ENCODE measurements at regions not wholly inside any gene's neighbourhood (a gene's known extent, or its start where the extent isn't known, plus 50 kb on each side); places are given as distances from the start of the nearest gene placed in this dataset.
A peak's percentile ranks its signal among the peaks of the same experiment; 100 is the strongest.

DNA sequence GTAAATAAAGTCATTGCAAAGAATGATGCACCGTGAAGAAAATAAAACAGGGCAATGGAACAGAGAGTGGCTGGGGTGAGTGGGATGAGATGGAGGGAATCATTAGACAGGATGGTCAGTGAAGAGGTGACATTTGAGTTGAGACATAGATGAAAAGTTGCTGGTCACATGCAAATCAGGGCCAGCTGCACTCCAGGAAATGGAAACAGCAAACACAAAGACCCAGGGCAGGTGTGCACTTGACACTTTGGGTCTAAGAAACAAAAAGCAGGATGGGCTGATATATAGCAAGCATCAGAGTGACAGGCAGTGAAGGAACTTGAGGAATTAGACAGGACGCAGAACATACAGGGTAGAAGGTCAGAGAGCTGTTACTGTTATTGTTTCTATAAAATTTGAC lies 171.5 kb upstream of the RIPOR2 start:
- CTCF ChIA-PET: no interaction called here
- peaks cover 77% of the 10 kb centered on the region for H3K36me3 Mint-ChIP-seq
- H3K4me3 Mint-ChIP-seq: no peak overlapping the region

DNA sequence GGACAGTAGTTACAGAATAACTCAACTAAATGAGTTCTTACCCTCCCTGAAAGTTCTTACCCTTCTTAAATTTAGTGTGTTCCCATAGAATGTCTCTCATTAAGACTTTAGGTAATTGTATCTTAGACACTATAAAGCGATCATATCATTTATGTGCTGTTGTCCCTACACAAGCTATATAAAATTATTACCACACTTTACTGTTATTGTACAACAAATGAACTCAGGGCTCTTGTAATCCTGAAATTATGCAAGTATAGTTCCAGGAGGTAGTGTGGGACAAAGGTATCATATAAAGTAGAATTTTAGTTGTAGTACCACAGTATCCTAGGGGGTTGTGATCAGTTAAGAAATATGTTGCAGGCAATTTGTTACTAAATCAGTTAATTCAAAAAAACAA lies 167.4 kb upstream of the CARMIL1 start:
- Mint-ChIP-seq H3K27me3 (no peaks in the 10 kb centered on the region), H3K27ac (peak overlapping the region; percentile 33), H3K36me3 (peaks cover 80% of the 10 kb centered on the region), H3K4me1 (peaks cover 6% of the 10 kb centered on the region), H3K4me3 (no peak overlapping the region), H3K9me3 (no peaks in the 10 kb centered on the region)
- no peak for DNase-seq
- CTCF ChIA-PET: interaction anchor here (0.9 kb wide), 1 partner anchor 333 kb away, joined by 3 read pairs; no protein-coding TSS in a partner anchor

More for the DNA sequence above, 171.5 kb upstream of the RIPOR2 start:
- DNase-seq: no peak
- H3K9me3 Mint-ChIP-seq: no peaks in the 10 kb centered on the region
- H3K4me1 Mint-ChIP-seq: peaks cover 6% of the 10 kb centered on the region
- no peak overlapping the region for H3K27ac Mint-ChIP-seq
- no peaks in the 10 kb centered on the region for H3K27me3 Mint-ChIP-seq

- CTCF ChIA-PET: interaction anchor here (0.9 kb wide), 1 partner anchor 333 kb away, joined by 3 read pairs; no protein-coding TSS in a partner anchor
- Mint-ChIP-seq H3K9me3 (no peaks in the 10 kb centered on the region), H3K4me3 (no peak overlapping the region), H3K36me3 (peaks cover 78% of the 10 kb centered on the region), H3K4me1 (peaks cover 9% of the 10 kb centered on the region), H3K27ac (peak overlapping the region; percentile 33), H3K27me3 (no peaks in the 10 kb centered on the region)
- DNase-seq: no peak
These were observed 166.8 kb upstream of the CARMIL1 start for GRCh38 chr6:25112322-25112773.

DNA sequence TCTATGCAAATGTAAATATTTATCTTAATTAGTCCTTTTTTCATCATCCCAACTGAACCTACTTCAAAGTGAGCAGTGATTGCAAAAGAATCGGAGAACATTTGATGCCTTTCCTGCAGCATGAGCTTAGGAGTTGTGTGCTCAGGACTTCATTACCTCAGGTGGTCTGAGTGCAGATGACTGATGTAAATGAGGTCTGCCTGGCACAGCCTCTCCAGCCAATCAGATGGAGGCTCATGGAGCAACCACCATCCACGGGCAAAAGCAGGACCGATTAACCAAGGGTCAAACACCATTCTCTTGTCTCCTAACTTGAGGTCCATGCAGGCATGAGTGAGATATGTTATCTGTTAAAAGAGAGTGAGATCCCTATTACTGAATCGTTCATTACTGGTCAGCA lies 165.7 kb upstream of the CARMIL1 start:
- H3K4me1 Mint-ChIP-seq: peaks cover 18% of the 10 kb centered on the region
- H3K4me3 Mint-ChIP-seq: no peak overlapping the region
- no peak for DNase-seq
- H3K27ac Mint-ChIP-seq: no peak overlapping the region
- H3K36me3 Mint-ChIP-seq: peaks cover 77% of the 10 kb centered on the region
- H3K9me3 Mint-ChIP-seq: no peaks in the 10 kb centered on the region
- CTCF ChIA-PET: interaction anchor here (0.6 kb wide), 1 partner anchor 22 kb away, joined by 3 read pairs; no protein-coding TSS in a partner anchor
- no peaks in the 10 kb centered on the region for H3K27me3 Mint-ChIP-seq

DNA sequence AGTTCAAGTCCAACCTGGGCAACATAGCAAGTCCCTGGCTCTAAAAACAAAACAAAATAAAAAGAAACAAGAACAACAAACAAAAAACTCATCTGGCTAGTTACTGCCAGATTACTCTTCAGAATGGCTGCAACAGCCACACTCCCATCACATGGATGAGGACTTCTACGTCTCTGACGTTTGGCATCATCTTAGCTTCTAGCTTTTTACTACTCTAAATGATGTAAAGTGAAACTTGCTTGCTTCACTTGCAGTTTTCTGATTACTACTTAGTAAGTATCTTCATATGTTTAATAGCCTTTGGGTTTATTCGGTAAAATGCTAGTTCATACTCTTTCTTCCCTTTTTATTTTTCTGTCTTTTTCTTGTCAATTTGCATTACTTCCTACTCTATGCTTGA lies 161.1 kb upstream of the CARMIL1 start:
- H3K4me1 Mint-ChIP-seq: peaks cover 47% of the 10 kb centered on the region
- no peak for DNase-seq
- peaks cover 2% of the 10 kb centered on the region for H3K9me3 Mint-ChIP-seq
- no peak overlapping the region for H3K27ac Mint-ChIP-seq
- CTCF ChIA-PET: interaction anchor here (0.7 to 1.6 kb wide), 4 partner anchors 10 to 144 kb away, joined by 3 to 4 read pairs (median 4); no protein-coding TSS in a partner anchor
- peaks cover 65% of the 10 kb centered on the region for H3K36me3 Mint-ChIP-seq
- H3K4me3 Mint-ChIP-seq: no peak overlapping the region
- no peaks in the 10 kb centered on the region for H3K27me3 Mint-ChIP-seq

- no peak overlapping the region for H3K4me3 Mint-ChIP-seq
- no peaks in the 10 kb centered on the region for H3K27me3 Mint-ChIP-seq
- no peak for DNase-seq
- no peak overlapping the region for H3K27ac Mint-ChIP-seq
- peaks cover 2% of the 10 kb centered on the region for H3K9me3 Mint-ChIP-seq
- CTCF ChIA-PET: no interaction called here
- H3K36me3 Mint-ChIP-seq: peaks cover 69% of the 10 kb centered on the region
- H3K4me1 Mint-ChIP-seq: peaks cover 61% of the 10 kb centered on the region
These were observed 158.0 kb upstream of the CARMIL1 start for GRCh38 chr6:25121186-25121585.

GRCh38 chr6:25122001-25122400 lies 157.2 kb upstream of the CARMIL1 start:
- H3K4me3 Mint-ChIP-seq: no peak overlapping the region
- H3K4me1 Mint-ChIP-seq: peaks cover 61% of the 10 kb centered on the region
- peaks cover 2% of the 10 kb centered on the region for H3K9me3 Mint-ChIP-seq
- CTCF ChIA-PET: no interaction called here
- DNase-seq: no peak
- no peaks in the 10 kb centered on the region for H3K27me3 Mint-ChIP-seq
- H3K36me3 Mint-ChIP-seq: peaks cover 70% of the 10 kb centered on the region
- no peak overlapping the region for H3K27ac Mint-ChIP-seq

DNA sequence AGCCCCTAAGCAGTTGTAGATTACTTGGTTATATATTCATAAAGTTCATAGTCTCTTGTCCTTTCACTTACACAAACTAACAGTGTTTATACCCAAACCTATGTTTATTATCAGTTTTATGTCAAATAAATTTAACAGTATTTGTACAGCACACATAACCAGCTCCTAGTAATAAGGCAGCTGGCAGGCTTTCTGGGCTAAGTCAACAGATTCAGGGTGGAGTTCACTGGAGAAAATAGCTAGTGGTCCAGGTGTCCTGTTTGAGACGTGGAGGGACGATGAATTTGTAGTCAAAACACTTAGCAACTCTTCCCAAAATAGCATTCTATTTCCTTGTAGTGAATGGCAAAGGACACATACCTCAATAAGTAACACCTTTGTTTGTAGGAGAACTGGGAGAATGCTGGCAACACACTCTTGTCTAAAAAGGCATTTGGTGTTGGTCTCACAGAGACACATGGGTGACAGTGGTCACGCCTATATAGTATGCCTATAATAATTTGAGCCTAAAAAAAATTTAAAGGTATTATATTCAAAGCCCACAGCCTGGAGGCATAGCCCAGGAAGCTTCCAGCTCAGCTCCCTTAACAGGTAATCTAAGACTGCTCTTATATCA lies 156.4 kb upstream of the CARMIL1 start:
- Mint-ChIP-seq H3K36me3 (peaks cover 69% of the 10 kb centered on the region), H3K9me3 (peaks cover 2% of the 10 kb centered on the region), H3K4me1 (peaks cover 59% of the 10 kb centered on the region), H3K4me3 (no peak overlapping the region), H3K27me3 (no peaks in the 10 kb centered on the region), H3K27ac (no peak overlapping the region)
- no peak for DNase-seq
- CTCF ChIA-PET: no interaction called here

- no peak overlapping the region for H3K27ac Mint-ChIP-seq
- CTCF ChIA-PET: no interaction called here
- H3K4me3 Mint-ChIP-seq: no peak overlapping the region
- peaks cover 2% of the 10 kb centered on the region for H3K9me3 Mint-ChIP-seq
- peaks cover 55% of the 10 kb centered on the region for H3K4me1 Mint-ChIP-seq
- no peak for DNase-seq
- no peaks in the 10 kb centered on the region for H3K27me3 Mint-ChIP-seq
- peaks cover 73% of the 10 kb centered on the region for H3K36me3 Mint-ChIP-seq
These were observed 154.9 kb upstream of the CARMIL1 start for GRCh38 chr6:25124216-25124715.

GRCh38 chr6:25125736-25126135 lies 153.4 kb upstream of the CARMIL1 start:
- DNase-seq: no peak
- Mint-ChIP-seq H3K27ac (no peak overlapping the region), H3K36me3 (peaks cover 77% of the 10 kb centered on the region), H3K27me3 (no peaks in the 10 kb centered on the region), H3K9me3 (peaks cover 3% of the 10 kb centered on the region), H3K4me1 (peaks cover 58% of the 10 kb centered on the region), H3K4me3 (no peak overlapping the region)
- CTCF ChIA-PET: no interaction called here

DNA sequence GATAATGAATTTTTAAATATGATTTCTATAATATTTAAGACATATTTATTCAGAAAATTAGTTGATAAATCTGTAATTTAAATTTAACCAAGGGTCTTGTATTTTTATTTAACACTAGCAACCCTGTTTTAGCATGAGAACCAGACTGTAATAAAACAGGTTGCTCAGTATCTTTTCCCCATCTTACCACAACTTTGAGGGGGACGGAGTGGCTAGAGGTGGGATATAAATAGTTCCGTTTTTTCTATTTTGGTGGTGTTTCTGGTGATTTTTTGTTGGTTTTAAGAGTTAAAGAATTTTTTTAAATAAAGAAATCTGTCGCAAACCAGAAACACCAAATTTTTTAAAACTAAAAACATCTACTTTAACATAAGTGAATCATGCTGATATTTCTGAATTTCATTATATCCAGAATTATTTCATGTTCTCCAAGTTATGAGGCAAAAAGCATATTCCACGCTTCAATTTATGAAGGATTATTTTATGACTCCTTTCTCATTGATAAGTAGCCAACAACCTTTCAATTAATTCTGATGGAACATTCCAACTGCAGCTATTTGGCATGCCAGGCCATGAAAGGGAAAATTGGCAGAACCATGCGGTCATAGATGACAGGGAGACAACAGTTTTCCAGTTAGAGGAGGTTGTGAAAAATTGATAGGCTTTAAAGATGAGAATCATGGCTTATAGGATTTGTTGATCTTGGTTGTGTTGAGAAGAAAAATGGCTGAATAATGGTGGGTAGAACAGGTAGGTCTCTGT lies 151.9 kb upstream of the CARMIL1 start:
- no peak for DNase-seq
- Mint-ChIP-seq H3K4me1 (peaks cover 58% of the 10 kb centered on the region), H3K27ac (no peak overlapping the region), H3K27me3 (no peaks in the 10 kb centered on the region), H3K36me3 (peaks cover 76% of the 10 kb centered on the region), H3K4me3 (no peak overlapping the region), H3K9me3 (peaks cover 6% of the 10 kb centered on the region)
- CTCF ChIA-PET: interaction anchor here (0.6 to 1.6 kb wide), 4 partner anchors 9 to 207 kb away, joined by 3 to 4 read pairs (median 4); no protein-coding TSS in a partner anchor

DNA sequence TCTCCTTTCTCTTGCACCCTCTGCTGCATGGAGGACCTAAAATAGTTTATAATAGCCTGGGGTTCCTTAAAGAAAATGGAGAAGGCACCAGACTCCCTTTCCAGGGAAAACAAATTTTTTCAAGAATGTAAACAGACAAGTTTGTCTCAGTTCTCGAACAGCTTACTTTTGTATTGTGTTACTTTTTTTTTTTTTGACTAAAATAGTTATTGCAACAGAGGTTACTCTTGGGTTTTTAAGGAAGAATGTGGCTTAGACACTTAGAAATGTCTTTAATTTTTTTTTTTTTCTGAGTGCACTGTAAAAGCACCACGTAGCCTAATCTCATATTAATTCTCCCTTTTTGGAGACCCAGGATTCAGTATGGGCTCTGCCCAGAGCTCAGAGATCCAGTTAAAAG lies 148.7 kb upstream of the CARMIL1 start:
- no peaks in the 10 kb centered on the region for H3K27me3 Mint-ChIP-seq
- DNase-seq: no peak
- H3K9me3 Mint-ChIP-seq: peaks cover 19% of the 10 kb centered on the region
- CTCF ChIA-PET: interaction anchor here (1.2 to 1.4 kb wide), 3 partner anchors 30 to 52 kb away, joined by 3 to 4 read pairs (median 3); no protein-coding TSS in a partner anchor
- peaks cover 79% of the 10 kb centered on the region for H3K36me3 Mint-ChIP-seq
- H3K4me3 Mint-ChIP-seq: no peak overlapping the region
- peak overlapping the region; percentile 14 for H3K27ac Mint-ChIP-seq
- H3K4me1 Mint-ChIP-seq: peaks cover 58% of the 10 kb centered on the region

- Mint-ChIP-seq H3K4me3 (no peak overlapping the region), H3K9me3 (peaks cover 19% of the 10 kb centered on the region), H3K4me1 (peaks cover 58% of the 10 kb centered on the region), H3K27ac (no peak overlapping the region), H3K36me3 (peaks cover 81% of the 10 kb centered on the region), H3K27me3 (no peaks in the 10 kb centered on the region)
- DNase-seq: no peak
- CTCF ChIA-PET: no interaction called here
These were observed 146.2 kb upstream of the CARMIL1 start for GRCh38 chr6:25132934-25133333.

- CTCF ChIA-PET: no interaction called here
- Mint-ChIP-seq H3K4me3 (no peak overlapping the region), H3K4me1 (peaks cover 55% of the 10 kb centered on the region), H3K9me3 (peaks cover 19% of the 10 kb centered on the region), H3K27ac (no peak overlapping the region), H3K27me3 (no peaks in the 10 kb centered on the region), H3K36me3 (peaks cover 75% of the 10 kb centered on the region)
- no peak for DNase-seq
These were observed 145.6 kb upstream of the CARMIL1 start for GRCh38 chr6:25133568-25133967.

Data from activated naive CD4-positive, alpha-beta T cell treated with anti-CD3 and anti-CD28 coated beads, Interleukin-2, amount 10 ng/mL, durations not matched to agents 7 days and 5 days (primary cell).